H9 (cell line): ENCODE measurements at regions not wholly inside any gene's neighbourhood (a gene's known extent, or its start where the extent isn't known, plus 50 kb on each side); places are given as distances from the start of the nearest gene placed in this dataset.

Source experiments
- DNase-seq: peaks from one replicate; pipeline ENCODE4 v3.0.0-alpha.2; 2017
- H2AFZ ChIP-seq: one replicate; pipeline ENCODE4 v1.6.1; 2013; ENCODE audit warnings: mild to moderate bottlenecking, low read length, control low read depth, moderate library complexity
- H2AK5ac ChIP-seq: 2 replicates; pipeline ENCODE4 v1.6.1; 2013; ENCODE audit warnings: low read length, control low read depth, mixed read lengths; ENCODE audit not compliant: insufficient read length
- H2BK120ac ChIP-seq: one replicate; pipeline ENCODE4 v1.6.1; 2013; ENCODE audit warnings: low read depth, mild to moderate bottlenecking, low read length, control low read depth, inconsistent platforms; ENCODE audit not compliant: poor library complexity, severe bottlenecking
- H2BK12ac ChIP-seq: 2 replicates; pipeline ENCODE4 v1.6.1; 2013; ENCODE audit warnings: low read length, control low read depth, mixed read lengths, low read depth; ENCODE audit not compliant: insufficient read length
- H2BK15ac ChIP-seq: 2 replicates; pipeline ENCODE4 v1.6.1; 2013; ENCODE audit warnings: low read depth, low read length, control low read depth
- H2BK20ac ChIP-seq: one replicate; pipeline ENCODE4 v1.6.1; 2013; ENCODE audit warnings: low read depth, mild to moderate bottlenecking, low read length, control low read depth, inconsistent platforms; ENCODE audit not compliant: poor library complexity, severe bottlenecking
- H2BK5ac ChIP-seq: 2 replicates; pipeline ENCODE4 v1.6.1; 2013; ENCODE audit warnings: low read length, control low read depth, mixed read lengths; ENCODE audit not compliant: insufficient read length
- H3K14ac ChIP-seq: 2 replicates; pipeline ENCODE4 v1.6.1; 2013; ENCODE audit warnings: low read length, control low read depth; ENCODE audit not compliant: insufficient read depth
- H3K18ac ChIP-seq: 2 replicates; pipeline ENCODE4 v1.6.1; 2013; ENCODE audit warnings: low read depth, mild to moderate bottlenecking, mixed read lengths, low read length, control low read depth; ENCODE audit not compliant: insufficient read length
- H3K23ac ChIP-seq: 2 replicates; pipeline ENCODE4 v1.6.1; 2013; ENCODE audit warnings: low read length, control low read depth, mixed read lengths, low read depth; ENCODE audit not compliant: insufficient read length
- H3K23me2 ChIP-seq: 2 replicates; pipeline ENCODE4 v1.6.1; 2013; ENCODE audit warnings: low read depth, mild to moderate bottlenecking, mixed read lengths, low read length, control low read depth; ENCODE audit not compliant: insufficient read length, poor library complexity, severe bottlenecking
- H3K27ac ChIP-seq: 2 replicates; pipeline ENCODE4 v1.5.1; 2013; ENCODE audit warnings: low read length, control low read depth, mixed read lengths, low read depth; ENCODE audit not compliant: insufficient read length
- H3K27me3 ChIP-seq: 2 replicates; pipeline ENCODE4 v1.6.1; 2013; ENCODE audit warnings: low read length, control low read depth, inconsistent platforms; ENCODE audit not compliant: insufficient read depth
- H3K4ac ChIP-seq: 2 replicates; pipeline ENCODE4 v1.6.1; 2013; ENCODE audit warnings: low read depth, mild to moderate bottlenecking, control low read depth, inconsistent platforms, low read length, moderate library complexity
- H3K4me1 ChIP-seq: 2 replicates; pipeline ENCODE4 v1.6.1; 2013; ENCODE audit warnings: low read length, control low read depth, inconsistent platforms; ENCODE audit not compliant: insufficient read depth
- H3K4me2 ChIP-seq: 2 replicates; pipeline ENCODE4 v1.6.1; 2013; ENCODE audit warnings: low read length, control low read depth, mixed read lengths; ENCODE audit not compliant: insufficient read length, insufficient read depth
- H3K56ac ChIP-seq: 2 replicates; pipeline ENCODE4 v1.6.1; 2013; ENCODE audit warnings: low read depth, mild to moderate bottlenecking, mixed read lengths, low read length, control low read depth; ENCODE audit not compliant: insufficient read length
- H3K79me1 ChIP-seq: 2 replicates; pipeline ENCODE4 v1.6.1; 2013; ENCODE audit warnings: low read depth, mild to moderate bottlenecking, moderate library complexity, low read length, control low read depth, inconsistent platforms; ENCODE audit not compliant: insufficient read depth, poor library complexity, severe bottlenecking
- H3K79me2 ChIP-seq: 2 replicates; pipeline ENCODE4 v1.6.1; 2013; ENCODE audit warnings: low read length, control low read depth, inconsistent platforms; ENCODE audit not compliant: insufficient read depth
- H3K9ac ChIP-seq: 2 replicates; pipeline ENCODE4 v1.6.1; 2013; ENCODE audit warnings: low read length, control low read depth, mixed read lengths; ENCODE audit not compliant: insufficient read length; ENCODE audit errors: extremely low read depth
- H3K9me3 ChIP-seq: one replicate; pipeline ENCODE4 v1.6.1; 2013; ENCODE audit warnings: low read depth, low read length, inconsistent platforms; ENCODE audit not compliant: control insufficient read depth
- H3T11ph ChIP-seq: one replicate; pipeline ENCODE4 v1.6.1; 2013; ENCODE audit warnings: mild to moderate bottlenecking, low read length, control low read depth, inconsistent platforms
- H4K20me1 ChIP-seq: one replicate; pipeline ENCODE4 v1.6.1; 2013; ENCODE audit not compliant: control insufficient read depth, insufficient read length, insufficient read depth
- H4K5ac ChIP-seq: 2 replicates; pipeline ENCODE4 v1.6.1; 2013; ENCODE audit warnings: low read depth, mild to moderate bottlenecking, mixed read lengths, low read length, control low read depth; ENCODE audit not compliant: insufficient read length
- H4K8ac ChIP-seq: replicated peaks from 2 replicates; pipeline ENCODE4 v1.6.1; 2013; ENCODE audit warnings: low read length, control low read depth, mixed read lengths, low read depth; ENCODE audit not compliant: insufficient read length
- H4K91ac ChIP-seq: 2 replicates; pipeline ENCODE4 v1.6.1; 2013; ENCODE audit warnings: low read depth, mild to moderate bottlenecking, moderate library complexity, mixed read lengths, low read length, control low read depth; ENCODE audit not compliant: insufficient read length
- H3K27ac Mint-ChIP-seq, 3 experiments: 2 replicates in 2 of 3; 3 replicates in 1 of 3; pipeline ENCODE4 v1.8.0; 2020 to 2021; ENCODE audit warnings: mixed read lengths in 3 of 3, mild to moderate bottlenecking in 1 of 3, moderate library complexity in 1 of 3
- H3K27me3 Mint-ChIP-seq: 2 replicates; pipeline ENCODE4 v1.8.0; 2021; ENCODE audit warnings: low read depth, mild to moderate bottlenecking, moderate library complexity, mixed read lengths
- H3K36me3 Mint-ChIP-seq, 3 experiments: 2 replicates in 2 of 3; 3 replicates in 1 of 3; pipeline ENCODE4 v1.8.0; 2020 to 2021; ENCODE audit warnings: low read depth in 3 of 3, mixed read lengths in 3 of 3; ENCODE audit not compliant: insufficient read depth in 1 of 3
- H3K4me1 Mint-ChIP-seq, 2 experiments: 2 replicates each; pipeline ENCODE4 v1.8.0; 2020; ENCODE audit warnings: mixed read lengths in 2 of 2
- H3K4me3 Mint-ChIP-seq, 2 experiments: 2 replicates in 1 of 2; 3 replicates in 1 of 2; pipeline ENCODE4 v1.8.0; 2020 to 2021; ENCODE audit warnings: mild to moderate bottlenecking in 2 of 2, mixed read lengths in 2 of 2, moderate library complexity in 1 of 2
- H3K9me3 Mint-ChIP-seq, 2 experiments: 2 replicates in 1 of 2; 3 replicates in 1 of 2; pipeline ENCODE4 v1.8.0; 2020; ENCODE audit warnings: mild to moderate bottlenecking in 2 of 2, mixed read lengths in 2 of 2, moderate library complexity in 1 of 2
- WGBS: extraction: QIAGEN DNeasy Blood & Tissue Kit; methylation state at CpG from one replicate; pipeline ENCODE4 v1.1.7; 2013; ENCODE audit warnings: missing lambda C conversion rate, low lambda C conversion rate, mixed read lengths; ENCODE audit not compliant: insufficient read length; ENCODE audit errors: extremely low coverage; 5-methylcytosine and 5-hydroxymethylcytosine counted together
- TF ChIP-seq, protein P1 (sequence below): fragments of 200-600 bp; sonication (generic); conservative IDR thresholded peaks from 3 replicates; pipeline ENCODE4 v1.8.0; 2021; ENCODE audit warnings: antibody characterized with exemption, mild to moderate bottlenecking

- WGBS = no CpG with 5 or more reads among the region's 1 CpG
- Histone ChIP-seq H2BK15ac (no peak overlapping the region), H2BK12ac (no peak overlapping the region), H4K20me1 (no peaks in the 10 kb centered on the region), H3K56ac (no peak overlapping the region), H2BK5ac (no peak overlapping the region), H3K14ac (no peak overlapping the region), H3K4me2 (no peak overlapping the region), H3K9ac (no peak overlapping the region), H4K5ac (no peak overlapping the region), H3K27me3 (peaks cover 2% of the 10 kb centered on the region; the same call in 1 of the 2 replicates), H3T11ph (no peak overlapping the region), H4K91ac (no peak overlapping the region), H3K27ac (no peak overlapping the region), H2AK5ac (no peak overlapping the region), H2BK120ac (no peak overlapping the region), H3K9me3 (no peaks in the 10 kb centered on the region), H4K8ac (no peak overlapping the region), H2BK20ac (no peak overlapping the region), H3K4ac (no peak overlapping the region), H3K79me2 (no peaks in the 10 kb centered on the region), H2AFZ (no peak overlapping the region), H3K23me2 (no peaks in the 10 kb centered on the region), H3K4me1 (no peaks in the 10 kb centered on the region), H3K79me1 (no peaks in the 10 kb centered on the region), H3K18ac (no peak overlapping the region), H3K23ac (no peak overlapping the region)
- Mint-ChIP-seq H3K27ac (no peak overlapping the region; a peak in 1 of 7 replicates), H3K4me1 (peaks cover 5% of the 10 kb centered on the region in 2 experiments; a peak in 2 of 4 replicates), H3K9me3 (no peaks in the 10 kb centered on the region; a peak in 2 of 5 replicates), H3K36me3 (no peaks in the 10 kb centered on the region), H3K4me3 (no peak overlapping the region), H3K27me3 (peaks cover 5% of the 10 kb centered on the region)
- no peak for DNase-seq
- TF ChIP-seq, protein P1, sequence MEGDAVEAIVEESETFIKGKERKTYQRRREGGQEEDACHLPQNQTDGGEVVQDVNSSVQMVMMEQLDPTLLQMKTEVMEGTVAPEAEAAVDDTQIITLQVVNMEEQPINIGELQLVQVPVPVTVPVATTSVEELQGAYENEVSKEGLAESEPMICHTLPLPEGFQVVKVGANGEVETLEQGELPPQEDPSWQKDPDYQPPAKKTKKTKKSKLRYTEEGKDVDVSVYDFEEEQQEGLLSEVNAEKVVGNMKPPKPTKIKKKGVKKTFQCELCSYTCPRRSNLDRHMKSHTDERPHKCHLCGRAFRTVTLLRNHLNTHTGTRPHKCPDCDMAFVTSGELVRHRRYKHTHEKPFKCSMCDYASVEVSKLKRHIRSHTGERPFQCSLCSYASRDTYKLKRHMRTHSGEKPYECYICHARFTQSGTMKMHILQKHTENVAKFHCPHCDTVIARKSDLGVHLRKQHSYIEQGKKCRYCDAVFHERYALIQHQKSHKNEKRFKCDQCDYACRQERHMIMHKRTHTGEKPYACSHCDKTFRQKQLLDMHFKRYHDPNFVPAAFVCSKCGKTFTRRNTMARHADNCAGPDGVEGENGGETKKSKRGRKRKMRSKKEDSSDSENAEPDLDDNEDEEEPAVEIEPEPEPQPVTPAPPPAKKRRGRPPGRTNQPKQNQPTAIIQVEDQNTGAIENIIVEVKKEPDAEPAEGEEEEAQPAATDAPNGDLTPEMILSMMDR = no peak
Observed at GRCh38 chr1:43047135-43047534, 88.5 kb upstream of the SLC2A1 start.
